Stimulated activated CD8-positive, alpha-beta memory T cell treated with anti-CD3 and anti-CD28 coated beads, Interleukin-12 subunit alpha, Interleukin-12 subunit beta, amount 100 ng/mL, for 4 hours (primary cell): ENCODE measurements at regions not wholly inside any gene's neighbourhood (a gene's known extent, or its start where the extent isn't known, plus 50 kb on each side); places are given as distances from the start of the nearest gene placed in this dataset.
A peak's percentile ranks its signal among the peaks of the same experiment; 100 is the strongest.
"Not testable (repeated sequence)": the region's sequence is repeated elsewhere in the genome, so short reads cannot be mapped to it uniquely, and the experiment has no call there.

Experiments
- DNase-seq: peaks from one replicate; pipeline ENCODE4 v3.0.0-alpha.2; 2020; ENCODE audit warnings: low read depth

DNA sequence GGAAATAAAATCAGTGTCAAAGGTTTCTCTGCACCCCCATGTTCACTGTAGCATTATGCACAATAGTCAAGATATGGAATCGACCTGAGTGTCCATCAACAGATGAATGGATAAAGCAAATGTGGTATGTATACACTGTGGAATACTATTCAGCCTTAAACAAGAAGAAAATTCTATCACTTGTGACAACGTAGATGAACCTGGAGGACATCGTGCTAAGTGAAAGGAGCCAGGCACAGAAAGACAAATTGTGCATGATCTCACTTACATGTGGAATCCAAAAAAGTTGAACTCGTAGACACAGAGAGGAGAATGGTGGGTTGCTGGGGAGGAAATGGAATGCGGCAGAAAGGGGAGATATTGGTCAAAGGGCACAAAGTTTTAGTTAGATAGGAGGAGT, 136.3 kb upstream of the ESR1 start:
- no peak for DNase-seq

DNA sequence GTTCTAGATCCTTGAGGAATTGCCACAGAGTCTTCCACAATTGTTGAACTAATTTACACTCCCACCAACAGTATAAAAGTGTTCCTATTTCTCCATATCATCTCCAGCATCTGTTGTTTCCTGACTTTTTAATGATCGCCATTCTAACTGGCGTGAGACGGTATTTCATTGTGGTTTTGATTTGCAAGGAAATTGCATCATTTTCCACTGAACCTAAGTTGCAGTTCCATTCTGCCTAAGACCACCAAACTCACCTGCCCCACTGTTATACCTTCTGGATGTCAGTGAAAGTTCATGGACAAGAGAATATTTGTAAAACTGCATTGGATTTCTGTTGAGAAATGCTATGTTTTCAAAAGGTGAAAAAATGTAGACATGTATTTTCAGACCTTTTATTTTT, 132.9 kb upstream of the ESR1 start:
- no peak for DNase-seq

DNA sequence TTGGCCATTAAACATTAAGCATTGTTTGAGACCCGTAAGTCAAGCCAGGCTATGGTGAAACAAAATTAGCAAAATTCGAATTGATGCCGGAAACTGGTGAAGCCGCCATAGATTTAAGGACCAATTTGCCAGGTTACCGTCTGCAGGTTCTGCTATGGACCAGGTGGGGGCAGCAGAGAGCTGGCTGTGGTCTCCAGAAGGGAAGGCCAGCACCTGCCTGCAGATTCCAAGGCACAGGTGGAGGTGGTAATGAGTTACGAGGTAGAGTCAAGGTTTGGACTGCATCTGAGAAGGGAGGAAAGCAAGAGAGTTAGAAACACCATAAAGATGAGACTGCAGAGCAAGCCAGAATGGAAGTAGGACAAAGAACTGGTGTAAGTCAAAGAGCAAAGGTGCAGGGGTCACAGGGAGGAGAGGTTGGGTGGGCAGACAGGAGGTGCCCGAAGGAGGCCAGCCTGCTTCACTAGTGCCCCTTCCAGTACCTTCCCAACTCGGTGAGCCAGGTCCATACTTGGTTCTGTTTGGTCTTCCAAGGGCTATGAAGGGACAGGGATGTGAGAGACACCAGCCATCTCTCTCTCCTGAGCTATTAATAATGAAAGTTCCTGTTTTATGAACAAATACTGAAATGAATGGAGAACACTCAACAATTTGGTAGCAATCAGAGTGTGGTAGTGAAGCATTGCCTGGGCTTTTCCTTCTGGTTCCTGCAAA, 131.6 kb upstream of the ESR1 start:
- peak; percentile 3 for DNase-seq

DNA sequence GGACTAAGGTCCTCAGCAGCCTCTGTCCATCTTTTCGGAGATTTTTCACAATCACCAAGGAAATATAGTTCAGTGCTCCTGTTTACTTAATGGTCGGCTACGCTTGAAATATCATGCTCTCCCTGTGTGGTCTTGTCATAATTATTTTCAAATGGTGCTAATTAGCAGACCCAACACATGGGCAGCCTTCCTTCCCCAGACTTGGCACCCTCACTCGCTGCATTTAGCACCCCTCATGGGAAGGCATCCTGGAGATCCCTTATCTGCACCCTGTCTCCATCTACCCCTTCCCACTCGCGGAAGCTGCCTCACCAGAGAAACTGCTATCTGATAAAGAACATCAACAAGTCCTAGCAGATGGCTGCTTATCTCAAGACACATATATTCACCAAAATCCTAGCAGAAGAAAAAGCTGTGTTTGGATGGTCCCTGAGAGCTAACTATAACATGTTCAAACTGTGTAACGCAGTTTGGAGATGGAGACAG, 131.0 kb upstream of the ESR1 start:
- no peak for DNase-seq

DNA sequence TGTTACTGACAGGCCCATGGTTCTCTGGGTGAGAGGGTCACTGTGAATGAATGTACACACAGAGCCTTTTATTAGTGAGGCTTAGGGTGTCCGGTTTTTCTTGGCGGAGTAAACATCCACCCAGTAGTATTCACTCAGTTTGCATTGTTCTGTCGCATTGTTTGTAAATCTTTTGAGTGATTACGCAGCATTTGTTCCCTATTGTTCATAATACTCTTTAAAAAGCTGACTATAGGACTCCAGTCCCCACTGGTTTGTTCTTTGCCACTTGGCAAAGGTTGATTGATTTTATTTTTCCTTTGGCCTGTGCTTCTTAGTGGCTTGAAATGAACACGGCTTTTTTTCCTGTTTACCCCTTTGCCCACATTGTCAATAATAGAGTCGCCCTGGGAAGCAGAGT, 130.1 kb upstream of the ESR1 start:
- no peak for DNase-seq

DNA sequence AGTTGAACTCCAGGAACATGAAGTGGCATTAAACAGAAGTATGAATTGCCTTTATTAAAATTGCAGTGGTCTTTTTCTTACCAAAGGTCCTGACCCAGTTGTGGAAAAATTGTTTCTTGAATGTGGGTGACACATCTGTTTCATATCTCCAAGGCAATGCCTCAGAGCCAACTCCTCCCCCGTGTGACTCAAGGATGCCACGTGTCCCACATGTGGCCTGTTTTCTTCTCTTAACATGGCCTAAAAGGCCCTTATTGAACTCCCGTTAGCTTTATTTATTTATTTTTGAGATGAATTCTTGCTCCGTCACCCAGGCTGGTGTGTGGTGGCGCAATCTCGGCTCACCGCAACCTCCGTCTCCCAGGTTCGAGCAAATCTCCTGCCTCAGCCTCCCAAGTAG, 128.4 kb upstream of the ESR1 start:
- no peak for DNase-seq

DNA sequence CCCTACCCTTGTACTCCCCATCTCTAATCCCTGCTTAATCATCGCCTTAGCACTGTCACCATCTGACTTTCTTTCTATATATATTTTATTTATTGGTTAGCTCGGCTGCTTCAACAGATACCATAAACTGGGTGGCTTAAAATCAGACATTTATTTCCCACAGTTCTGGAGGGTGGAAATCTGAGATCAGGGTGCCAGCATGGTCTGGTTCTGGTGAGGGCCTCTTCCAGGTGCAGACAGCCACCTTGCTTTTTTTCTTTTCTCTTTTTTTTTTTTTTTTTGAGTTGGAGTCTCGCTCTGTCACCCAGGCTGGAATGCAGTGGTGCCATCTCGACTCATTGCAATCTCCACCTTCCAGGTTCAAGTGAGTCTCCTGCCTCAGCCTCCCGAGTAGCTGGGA, 127.5 kb upstream of the ESR1 start:
- no peak for DNase-seq

DNA sequence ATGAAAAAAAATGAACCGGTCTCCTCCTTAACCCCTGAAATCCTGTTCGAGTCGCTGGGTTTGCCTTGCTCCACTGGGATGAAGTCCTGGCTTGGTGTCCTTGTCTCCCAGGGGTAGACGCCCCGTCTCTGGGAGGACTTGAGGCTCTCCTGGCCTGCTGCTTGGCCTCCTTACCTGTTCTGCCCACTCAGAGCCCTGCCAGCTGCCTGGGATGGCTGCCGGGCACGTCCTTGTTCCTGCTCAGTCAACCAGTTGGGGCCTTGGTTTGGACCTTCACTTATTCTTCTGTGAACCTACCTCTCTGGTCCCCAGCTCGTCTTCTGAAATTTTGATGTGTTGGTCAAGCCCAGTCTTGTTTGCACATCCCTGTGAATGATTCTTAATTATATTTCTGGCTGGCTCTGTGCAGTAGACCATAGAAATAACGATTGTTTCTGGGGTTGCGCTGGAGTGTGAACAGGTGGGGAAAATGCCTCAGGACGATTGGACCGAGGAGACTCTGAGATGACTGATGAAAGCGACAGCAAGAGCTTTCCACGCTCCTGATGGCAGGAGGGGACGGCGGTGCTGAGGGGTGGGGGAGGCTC, 126.5 kb upstream of the ESR1 start:
- no peak for DNase-seq

DNA sequence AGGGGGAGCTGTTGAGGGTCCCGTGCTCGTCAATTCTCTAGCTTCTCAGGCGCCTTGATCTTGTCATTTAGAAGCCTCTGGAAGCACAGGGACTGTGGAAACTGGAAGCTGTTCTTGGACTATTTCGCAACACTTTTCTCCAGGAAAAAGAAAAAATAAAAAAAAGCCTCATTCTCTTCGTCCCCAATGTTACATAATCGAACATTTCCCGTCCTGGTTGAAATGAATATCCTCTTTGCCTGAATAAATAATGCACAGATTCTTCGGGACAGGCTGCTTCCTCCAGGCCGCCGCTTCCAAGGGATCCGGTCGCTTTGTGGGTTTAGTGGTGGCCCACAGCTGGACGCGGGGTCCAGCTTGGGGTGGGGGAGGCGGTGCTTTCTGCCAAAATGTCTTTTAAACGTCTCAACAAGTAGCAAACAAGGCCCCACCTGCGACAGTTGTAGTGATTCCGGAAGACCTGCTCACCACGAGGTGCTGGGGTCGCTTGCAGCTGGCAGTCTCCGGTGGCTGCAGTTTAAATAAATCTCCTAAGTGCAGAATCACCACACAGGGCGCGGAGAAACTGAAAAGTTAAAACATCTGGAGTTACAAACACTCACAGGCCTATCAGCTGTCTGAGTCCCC, 125.9 kb upstream of the ESR1 start:
- no peak for DNase-seq

DNA sequence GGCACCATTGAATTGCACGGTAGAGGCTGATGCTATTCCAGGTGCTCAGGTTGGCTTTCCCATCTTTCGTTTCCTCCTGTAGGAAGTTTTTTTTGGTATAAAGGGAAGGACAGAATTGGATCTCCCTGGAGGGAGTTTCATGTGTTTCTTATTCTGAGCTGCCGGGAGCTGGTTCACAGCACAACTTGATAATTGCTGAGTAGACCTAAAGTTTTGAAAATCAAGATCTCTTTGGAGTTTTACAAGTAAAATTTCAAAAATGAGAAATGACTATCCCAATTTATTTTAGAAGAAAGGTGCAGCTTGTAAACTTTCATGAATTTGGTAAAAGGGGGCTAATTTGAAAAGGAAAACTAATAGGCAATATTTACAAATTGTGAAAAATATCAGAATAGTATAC, 125.2 kb upstream of the ESR1 start:
- no peak for DNase-seq

DNA sequence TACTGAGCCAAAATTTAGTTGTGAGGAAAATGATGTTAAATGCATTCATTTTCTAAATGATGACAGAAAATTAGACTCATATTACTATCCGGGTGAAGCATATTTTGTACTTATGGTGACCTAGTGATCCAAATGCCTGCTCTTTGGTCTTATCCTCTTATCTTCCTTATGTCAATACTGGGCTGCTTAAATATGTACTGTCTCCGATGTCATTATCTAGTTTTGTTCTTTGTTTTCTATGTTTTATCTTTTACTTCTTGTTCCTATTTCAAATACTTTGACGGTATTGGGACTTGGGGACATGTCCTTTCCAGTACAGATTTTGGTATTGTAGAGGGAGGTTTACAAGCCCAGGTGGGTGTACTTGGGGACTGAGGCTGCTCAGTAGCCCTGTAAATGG, 124.6 kb upstream of the ESR1 start:
- no peak for DNase-seq

DNA sequence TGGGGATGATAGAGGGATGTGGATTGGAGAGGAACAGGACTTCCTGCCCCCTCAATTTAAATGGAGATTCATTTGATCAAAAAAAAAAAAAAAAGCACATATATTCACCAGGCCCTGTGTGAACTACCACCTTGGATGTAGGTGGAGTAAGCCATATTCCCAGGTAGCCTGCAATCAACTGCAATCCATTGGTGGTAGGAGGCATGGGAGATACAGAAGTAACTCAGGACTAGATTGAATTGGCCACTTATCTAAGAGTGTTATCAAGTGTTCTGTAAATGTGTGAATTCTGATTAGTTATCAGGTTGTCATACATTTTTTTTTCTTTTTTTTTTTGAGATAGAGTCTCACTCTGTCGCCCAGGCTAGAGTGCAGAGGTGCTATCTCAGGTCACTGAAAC, 124.1 kb upstream of the ESR1 start:
- no peak for DNase-seq

DNA sequence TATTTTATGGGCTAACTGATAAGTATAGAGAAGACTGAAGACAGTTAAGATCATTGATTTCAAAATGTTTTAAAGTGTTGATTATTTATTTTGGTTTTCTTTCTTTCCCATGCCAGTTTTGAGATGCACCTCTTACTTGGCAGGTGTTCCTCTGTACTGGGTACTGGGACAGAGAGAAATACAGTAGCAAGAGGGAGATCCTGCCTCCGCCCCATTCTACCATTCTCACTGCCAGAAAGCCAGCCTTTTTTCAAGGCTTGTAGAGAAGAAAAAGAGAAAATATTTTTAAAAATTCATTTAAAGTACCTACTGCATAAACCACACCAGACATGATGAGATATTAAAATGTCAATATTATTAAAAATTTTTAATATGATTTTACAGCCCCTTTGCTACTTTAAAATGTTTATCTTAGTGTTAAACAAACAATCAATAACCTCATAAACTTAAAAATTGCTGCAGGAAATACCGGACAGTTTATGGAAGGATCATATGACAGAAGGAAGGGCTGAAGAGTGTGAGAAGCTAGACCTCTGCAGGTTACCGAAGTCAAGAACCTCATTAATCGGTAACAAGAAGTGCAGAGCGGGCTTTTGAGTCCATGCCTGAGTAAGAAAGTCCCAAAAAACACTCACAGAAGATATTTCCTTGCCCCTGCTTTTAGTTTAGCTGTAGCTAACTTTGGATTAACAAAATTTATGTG, 117.8 kb upstream of the ESR1 start:
- no peak for DNase-seq

DNA sequence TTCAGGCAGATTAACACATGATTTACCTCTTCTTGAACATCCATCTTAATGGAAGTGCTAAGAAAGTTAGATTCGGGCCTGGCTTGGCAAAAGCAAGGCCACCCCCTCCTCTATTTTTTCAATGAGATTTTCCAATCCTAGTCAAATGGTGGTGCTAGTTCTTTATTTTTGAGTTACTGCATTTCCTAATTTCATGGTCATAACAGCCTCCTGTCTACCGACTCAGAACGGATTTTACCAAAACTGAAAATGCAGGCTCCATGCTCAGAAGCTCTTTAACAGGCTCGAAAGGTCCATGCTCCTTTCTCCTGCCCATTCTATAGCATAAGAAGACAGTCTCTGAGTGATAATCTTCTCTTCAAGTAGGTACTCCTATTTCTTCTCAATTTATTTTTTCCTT, 117.2 kb upstream of the ESR1 start:
- no peak for DNase-seq

DNA sequence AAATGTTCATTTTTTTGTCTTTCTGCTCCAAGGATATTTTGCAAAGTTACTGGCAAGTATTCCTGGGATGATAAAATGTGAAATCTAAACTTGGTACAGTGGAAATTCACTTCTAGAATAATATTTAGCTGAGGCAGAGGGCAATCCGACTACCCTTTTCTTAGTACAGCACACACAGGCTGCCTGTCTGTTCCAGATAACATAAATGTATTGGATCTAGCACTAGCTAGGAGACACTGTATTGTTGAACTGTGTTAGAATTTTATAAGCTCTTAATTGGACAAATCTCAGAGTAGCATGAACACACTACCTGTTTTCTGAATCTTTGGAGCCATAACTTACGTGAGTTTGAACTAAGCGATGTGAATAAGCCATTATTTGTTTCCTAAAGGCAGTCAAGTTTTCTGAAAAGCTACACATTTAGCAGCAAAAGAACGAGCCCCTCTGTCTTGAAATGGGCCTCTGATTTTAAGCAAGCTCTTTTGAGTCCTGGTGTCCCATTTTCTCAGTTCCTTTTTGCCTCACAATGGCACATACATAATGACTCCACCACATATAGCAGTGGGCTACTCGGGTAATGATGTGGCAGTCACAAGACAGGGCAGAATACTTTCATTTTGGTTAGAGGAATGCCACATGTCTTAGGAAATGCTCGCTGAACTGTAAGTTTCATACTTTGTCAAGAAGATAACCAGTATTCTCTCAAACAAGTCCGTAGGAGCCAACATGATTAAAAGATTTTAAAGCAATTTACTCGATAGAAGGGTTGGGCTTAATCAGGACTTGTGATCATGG, 116.5 kb upstream of the ESR1 start:
- no peak for DNase-seq

DNA sequence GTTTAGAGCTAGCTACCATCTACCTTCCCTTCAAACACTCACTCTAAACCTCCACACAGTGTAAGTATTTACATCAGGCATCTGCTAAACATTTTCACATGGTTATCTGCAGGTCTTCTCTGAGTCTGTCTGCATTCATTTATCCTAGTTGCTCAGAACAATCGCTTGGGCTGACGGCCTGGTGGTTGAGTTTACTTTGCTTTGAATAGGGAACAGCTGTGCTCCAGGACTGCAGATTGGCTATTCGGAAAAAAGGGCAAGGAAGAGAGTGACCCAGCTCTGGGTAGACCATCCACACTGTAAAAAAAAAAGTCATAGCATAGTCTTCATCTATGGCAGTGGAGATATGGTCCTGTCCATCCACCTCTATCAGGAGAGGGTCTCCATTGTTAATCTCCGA, 115.3 kb upstream of the ESR1 start:
- DNase-seq, result no peak

DNA sequence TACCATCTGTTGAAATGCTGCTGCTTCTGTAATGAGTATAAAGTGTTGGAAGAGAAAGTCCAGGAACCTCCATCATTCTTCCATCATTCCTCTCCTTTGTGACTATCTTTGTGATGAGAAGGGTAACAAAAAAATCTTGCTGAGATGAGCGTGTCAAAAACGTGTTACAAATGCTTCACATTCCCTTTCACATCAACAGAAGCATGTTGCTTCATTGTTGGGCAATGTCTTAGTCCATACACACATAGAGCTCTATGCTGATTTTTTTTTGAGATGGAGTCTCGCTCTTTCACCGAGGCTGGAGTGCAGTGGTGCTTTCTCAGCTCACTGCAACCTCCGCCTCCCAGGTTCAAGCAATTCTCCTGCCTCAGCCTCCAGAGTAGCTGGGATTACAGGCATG, 114.1 kb upstream of the ESR1 start:
- no peak for DNase-seq

DNA sequence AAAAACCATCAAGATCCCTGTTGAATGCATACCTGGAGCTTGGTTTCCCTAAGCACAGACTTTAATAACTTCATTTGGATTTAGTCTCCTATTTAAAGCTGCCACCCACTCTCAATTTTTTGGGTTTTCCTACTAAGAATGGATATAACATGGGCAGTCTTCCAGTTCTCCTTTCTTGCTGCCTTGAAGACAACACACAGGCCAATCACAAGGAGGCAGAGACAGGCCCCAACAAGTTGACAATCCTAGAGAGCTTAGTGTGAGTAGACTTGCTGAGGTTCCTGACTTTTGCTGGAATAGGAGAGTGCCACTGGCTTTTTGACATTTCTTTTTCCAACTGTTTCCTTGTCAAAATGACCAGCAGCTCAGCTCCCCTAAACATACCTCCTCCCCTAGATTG, 112.3 kb upstream of the ESR1 start:
- DNase-seq, result no peak

DNA sequence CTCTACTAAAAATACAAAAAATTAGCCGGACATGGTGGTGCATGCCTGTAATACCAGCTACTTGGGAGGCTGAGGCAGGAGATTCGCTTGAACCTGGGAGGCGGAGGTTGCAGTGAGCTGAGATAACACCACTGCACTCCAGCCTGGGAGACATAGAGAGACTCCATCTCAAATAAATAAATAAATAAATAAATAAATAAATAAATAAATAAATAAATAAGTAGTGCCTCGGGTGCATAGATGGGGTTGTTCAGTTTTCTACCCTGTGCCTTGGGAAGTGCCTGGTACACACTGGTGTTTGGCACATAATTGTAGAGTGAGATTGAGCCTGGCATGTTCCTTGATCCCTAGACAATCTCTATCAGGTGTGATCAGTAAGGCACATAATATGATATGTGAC, 111.2 kb upstream of the ESR1 start:
- DNase-seq, result not testable (repeated sequence)

DNA sequence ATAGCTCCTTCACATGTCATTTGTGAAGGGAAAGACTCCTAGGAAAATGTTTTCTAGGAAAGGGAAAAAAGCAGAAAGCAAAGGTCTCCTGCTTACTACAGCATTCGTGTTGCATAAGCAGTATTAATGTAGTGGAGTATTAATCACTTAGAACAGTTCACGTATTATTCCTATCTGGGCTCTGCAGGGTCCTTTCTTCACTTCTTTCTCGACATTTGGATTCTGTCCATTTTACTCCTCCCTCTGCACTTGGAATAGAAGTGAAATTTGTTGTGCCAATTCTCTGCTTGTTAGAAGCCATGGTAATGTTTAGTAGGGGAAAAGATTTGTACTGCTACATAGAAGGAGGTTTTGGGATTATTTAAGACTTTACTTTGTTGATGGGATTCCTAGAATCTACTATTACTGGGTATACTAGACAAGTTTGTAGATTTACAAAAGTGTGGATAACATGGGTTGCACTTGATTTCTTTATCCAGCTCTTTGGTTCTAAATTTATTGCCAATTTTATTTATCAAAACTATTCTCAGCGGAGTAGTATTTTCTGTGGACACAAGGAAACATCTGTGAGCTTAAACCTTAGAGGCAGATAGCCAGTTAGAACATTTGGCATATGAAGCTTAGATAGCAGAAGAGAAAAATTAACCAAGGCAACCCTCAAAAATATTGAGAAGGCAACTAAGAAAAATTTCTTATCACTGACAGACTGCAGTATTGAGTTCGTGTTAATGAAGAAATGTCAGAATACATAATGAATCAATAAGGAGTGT, 108.4 kb upstream of the ESR1 start:
- no peak for DNase-seq

DNA sequence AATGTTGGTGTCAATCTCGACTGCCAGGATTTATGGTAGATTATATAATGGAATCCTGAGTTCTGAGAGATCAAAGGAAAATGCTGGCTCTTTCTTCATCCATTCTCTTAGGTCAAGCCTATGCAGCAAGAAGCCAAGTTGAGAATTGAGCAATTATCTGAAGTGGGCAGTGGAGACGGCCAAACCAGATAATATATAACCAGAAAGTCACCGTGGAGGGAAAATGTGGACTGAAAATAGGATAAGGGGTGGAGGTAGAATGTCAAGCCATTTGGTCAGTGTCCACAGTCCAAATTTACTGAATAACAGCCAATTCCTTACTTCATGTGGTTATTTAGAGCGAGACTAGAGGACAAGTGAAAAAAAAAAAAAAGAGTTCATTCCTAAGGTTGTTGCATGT, 107.8 kb upstream of the ESR1 start:
- DNase-seq, result no peak
